Activated CD4-positive, alpha-beta T cell treated with anti-CD3 and anti-CD28 coated beads for 36 hours (primary cell): ENCODE measurements at regions not wholly inside any gene's neighbourhood (a gene's known extent, or its start where the extent isn't known, plus 50 kb on each side); places are given as distances from the start of the nearest gene placed in this dataset.
"Not testable (repeated sequence)": the region's sequence is repeated elsewhere in the genome, so short reads cannot be mapped to it uniquely, and the experiment has no call there.

ENCODE experiments used
- ATAC-seq: fragments of 200-7000 bp; cut with Tn5 transposase; one replicate; pipeline ENCODE4 v1.10.0; 2021; ENCODE audit warnings: mild to moderate bottlenecking, moderate library complexity
- CTCF ChIA-PET: fragments of 350-600 bp; sonication (Branson Sonifier 250); formaldehyde crosslinking; loops from one replicate; lab custom pipeline; 2021; ENCODE audit warnings: antibody characterized with exemption; lab: Charles Lee
- POLR2A ChIA-PET: fragments of 350-600 bp; sonication (Branson Sonifier 250); formaldehyde crosslinking; loops from one replicate; lab custom pipeline; 2021; ENCODE audit warnings: antibody characterized with exemption, inconsistent platforms; lab: Charles Lee
- DNase-seq: peaks from one replicate; pipeline ENCODE4 v3.0.0-alpha.2; 2020
- H3K27ac Mint-ChIP-seq: one replicate; pipeline ENCODE4 v1.8.0; 2021; ENCODE audit warnings: mixed read lengths
- H3K27me3 Mint-ChIP-seq: one replicate; pipeline ENCODE4 v1.8.0; 2021; ENCODE audit warnings: mixed read lengths
- H3K36me3 Mint-ChIP-seq: one replicate; pipeline ENCODE4 v1.8.0; 2021; ENCODE audit warnings: low read depth, mixed read lengths
- H3K4me1 Mint-ChIP-seq: one replicate; pipeline ENCODE4 v1.8.0; 2021; ENCODE audit warnings: mixed read lengths
- H3K4me3 Mint-ChIP-seq: one replicate; pipeline ENCODE4 v1.8.0; 2021; ENCODE audit warnings: mild to moderate bottlenecking, moderate library complexity, mixed read lengths
- H3K9me3 Mint-ChIP-seq: one replicate; pipeline ENCODE4 v1.8.0; 2021; ENCODE audit warnings: low read depth, mixed read lengths
- intact Hi-C, 2 experiments: fragments of 100-400 bp; cut with DNase I in 1 of 2; cut with micrococcal nuclease in 1 of 2; formaldehyde crosslinking; loops; one replicate each; pipeline versions ENCODE4 v1.14.2 to v1.15.1; 2022 to 2024; cut with DNase I, micrococcal nuclease

DNA sequence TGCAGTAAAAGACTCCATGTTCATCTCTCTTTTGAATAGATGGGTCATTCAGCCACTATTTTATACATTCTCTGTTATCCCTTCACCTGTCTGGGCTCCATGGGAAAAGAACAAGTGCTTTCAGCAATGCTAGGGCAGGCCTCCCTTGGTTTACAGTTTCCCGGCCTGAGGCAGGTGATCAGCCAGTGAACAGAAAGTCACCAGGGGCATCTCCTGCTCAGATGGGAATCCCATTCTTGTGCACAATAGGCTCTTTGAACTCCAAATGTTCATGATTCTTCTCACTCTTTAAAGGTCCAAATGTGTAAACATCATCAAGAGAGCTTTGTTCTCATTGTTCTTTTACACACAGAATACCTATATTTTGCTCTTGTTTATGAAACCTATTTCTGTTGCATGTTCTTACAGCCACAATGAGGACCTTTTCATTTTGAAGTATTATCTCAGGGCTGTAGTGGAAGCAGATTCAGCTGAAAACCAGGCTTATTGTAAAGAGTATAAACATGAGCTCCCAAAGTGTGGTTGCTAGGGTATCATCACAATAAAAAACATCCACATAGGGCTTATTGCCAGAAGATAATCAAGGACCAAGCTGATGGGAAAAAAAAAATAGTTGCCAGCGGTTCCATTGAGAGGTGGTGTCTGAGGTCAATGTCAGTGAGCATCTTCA, 267.1 kb upstream of the SGK1 start:
- no peak overlapping the region for H3K27ac Mint-ChIP-seq
- H3K36me3 Mint-ChIP-seq, result no peaks in the 10 kb centered on the region
- peaks cover 3% of the 10 kb centered on the region for H3K9me3 Mint-ChIP-seq
- CTCF ChIA-PET, result interaction anchor here (1.1 to 1.5 kb wide), 2 partner anchors 11 to 89 kb away, joined by 3 to 4 read pairs; no protein-coding TSS in a partner anchor
- no peaks in the 10 kb centered on the region for H3K4me1 Mint-ChIP-seq
- no peaks in the 10 kb centered on the region for H3K27me3 Mint-ChIP-seq
- H3K4me3 Mint-ChIP-seq, result no peak overlapping the region
- DNase-seq (no peak), ATAC-seq (no peak)
- POLR2A ChIA-PET, result no interaction called here
- intact Hi-C loops, result no loop called here

DNA sequence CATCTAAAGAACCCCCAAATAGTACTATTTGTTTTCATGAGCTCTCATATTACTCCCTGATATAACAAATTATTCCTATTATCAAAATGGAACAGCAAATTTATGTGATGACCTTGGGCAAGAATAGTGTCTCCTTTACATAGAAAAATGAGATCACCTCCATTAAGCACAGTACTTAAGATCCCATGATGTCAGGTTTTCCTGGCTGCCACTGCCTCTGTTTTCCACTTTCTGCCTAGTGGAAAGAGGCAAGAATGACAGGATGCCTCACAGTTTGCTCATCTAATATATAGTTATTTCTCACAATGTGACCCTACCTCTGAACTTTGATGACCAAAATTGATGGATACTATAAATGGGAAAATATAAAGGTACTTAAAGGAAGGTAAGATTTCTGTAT, 260.1 kb upstream of the SGK1 start:
- Mint-ChIP-seq H3K36me3 (no peaks in the 10 kb centered on the region), H3K4me1 (no peaks in the 10 kb centered on the region), H3K27me3 (no peaks in the 10 kb centered on the region), H3K27ac (no peak overlapping the region), H3K9me3 (peaks cover 5% of the 10 kb centered on the region), H3K4me3 (no peak overlapping the region)
- CTCF ChIA-PET, result interaction anchor here (0.8 kb wide), 1 partner anchor 205 kb away, joined by 3 read pairs; no protein-coding TSS in a partner anchor
- no peak for DNase-seq
- ATAC-seq, result no peak
- intact Hi-C loops, result no loop called here
- POLR2A ChIA-PET, result no interaction called here

DNA sequence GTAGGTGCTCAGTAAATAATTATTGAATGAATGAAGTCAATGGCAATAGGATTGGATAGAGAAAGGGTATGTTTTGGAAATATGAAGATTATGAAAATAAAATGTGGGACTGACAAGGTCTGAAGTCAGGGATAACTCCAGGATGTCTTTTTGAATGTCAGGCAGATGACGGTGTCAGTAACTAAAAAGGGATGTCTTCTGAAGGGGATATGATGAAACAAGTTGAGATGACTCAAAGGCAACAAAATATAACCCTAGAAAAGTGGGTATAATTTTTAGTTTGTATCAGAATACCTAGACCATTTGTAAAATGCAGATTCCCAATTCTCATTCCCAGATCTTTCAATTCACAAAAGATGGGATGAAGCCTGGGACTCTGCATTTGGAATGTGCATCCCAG, 257.3 kb upstream of the SGK1 start:
- ChIA-PET CTCF (no interaction called here), POLR2A (no interaction called here)
- H3K27me3 Mint-ChIP-seq, result no peaks in the 10 kb centered on the region
- DNase-seq (no peak), ATAC-seq (no peak)
- no peak overlapping the region for H3K4me3 Mint-ChIP-seq
- H3K9me3 Mint-ChIP-seq, result peaks cover 8% of the 10 kb centered on the region
- peaks cover 1% of the 10 kb centered on the region for H3K4me1 Mint-ChIP-seq
- H3K27ac Mint-ChIP-seq, result no peak overlapping the region
- no peaks in the 10 kb centered on the region for H3K36me3 Mint-ChIP-seq
- intact Hi-C loops, result no loop called here

DNA sequence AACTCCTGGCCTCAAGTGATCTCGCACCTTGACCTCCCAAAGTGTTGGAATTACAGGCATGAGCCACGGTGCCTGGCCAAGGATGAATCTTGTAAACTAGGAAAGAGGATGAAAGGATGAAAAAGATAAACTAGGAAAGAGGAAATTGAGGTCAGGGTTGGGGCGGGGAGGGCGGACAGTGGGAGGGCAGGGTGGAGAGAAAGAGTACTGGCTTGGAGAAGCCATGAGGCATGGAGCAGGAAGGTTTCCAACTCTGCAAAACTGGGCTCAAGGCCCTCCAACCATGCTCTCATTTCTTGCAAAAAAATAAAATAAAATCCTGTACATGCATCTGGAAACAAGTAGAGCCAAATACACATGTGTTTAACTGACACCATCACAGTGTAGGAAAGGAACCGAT, 256.6 kb upstream of the SGK1 start:
- no peaks in the 10 kb centered on the region for H3K27me3 Mint-ChIP-seq
- no peak overlapping the region for H3K4me3 Mint-ChIP-seq
- H3K27ac Mint-ChIP-seq, result no peak overlapping the region
- peaks cover 3% of the 10 kb centered on the region for H3K9me3 Mint-ChIP-seq
- POLR2A ChIA-PET, result no interaction called here
- CTCF ChIA-PET, result no interaction called here
- intact Hi-C loops, result no loop called here
- no peak for ATAC-seq
- no peak for DNase-seq
- H3K4me1 Mint-ChIP-seq, result peaks cover 8% of the 10 kb centered on the region
- H3K36me3 Mint-ChIP-seq, result no peaks in the 10 kb centered on the region

DNA sequence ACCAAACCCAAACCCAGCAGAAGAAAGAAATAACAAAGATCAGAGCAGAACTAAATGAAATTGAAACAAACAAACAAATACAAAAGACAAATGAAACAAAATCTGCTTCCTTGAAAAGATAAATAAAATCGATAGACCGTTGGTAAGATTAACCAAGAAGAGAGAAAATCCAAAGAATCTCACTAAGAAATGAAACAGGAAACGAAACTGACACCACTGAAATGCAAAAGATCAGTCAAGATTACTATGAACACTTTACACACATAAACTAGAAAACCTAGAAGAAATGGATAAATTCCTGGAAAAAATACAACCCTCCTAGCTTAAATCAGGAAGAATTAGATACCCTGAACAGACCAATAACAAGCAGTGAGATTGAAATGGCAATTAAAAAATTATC, 252.1 kb upstream of the SGK1 start:
- intact Hi-C loops, POLR2A ChIA-PET, H3K27ac Mint-ChIP-seq: not testable (repeated sequence)

DNA sequence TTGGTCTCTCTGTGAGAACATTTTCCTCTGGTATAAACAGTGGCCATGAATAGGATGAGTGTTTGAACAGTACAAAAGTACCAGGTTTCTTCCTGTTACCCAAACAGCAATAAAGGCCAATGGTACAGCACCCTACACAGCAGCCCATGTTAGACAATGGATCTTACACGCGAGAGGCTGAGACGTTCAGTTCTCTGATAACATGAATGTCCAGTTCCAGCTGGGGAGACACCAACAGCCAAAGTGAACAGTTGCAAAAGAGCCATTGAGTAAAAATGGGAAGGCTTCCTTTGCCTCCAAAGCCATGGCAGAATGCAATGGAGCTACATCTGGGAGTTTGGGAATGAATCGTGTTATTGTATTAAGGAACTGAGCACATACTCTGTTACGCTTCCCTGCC, 246.8 kb upstream of the SGK1 start:
- H3K27me3 Mint-ChIP-seq, result no peaks in the 10 kb centered on the region
- peaks cover 8% of the 10 kb centered on the region for H3K4me1 Mint-ChIP-seq
- CTCF ChIA-PET, result interaction anchor here (0.9 kb wide), 1 partner anchor 408 kb away, joined by 3 read pairs; no protein-coding TSS in a partner anchor
- H3K36me3 Mint-ChIP-seq, result no peaks in the 10 kb centered on the region
- peaks cover 7% of the 10 kb centered on the region for H3K9me3 Mint-ChIP-seq
- H3K27ac Mint-ChIP-seq, result no peak overlapping the region
- POLR2A ChIA-PET, result no interaction called here
- no peak for ATAC-seq
- H3K4me3 Mint-ChIP-seq, result no peak overlapping the region
- DNase-seq, result no peak
- intact Hi-C loops, result no loop called here

More for the DNA sequence above, 252.1 kb upstream of the SGK1 start:
- H3K27me3 Mint-ChIP-seq, CTCF ChIA-PET, DNase-seq, H3K9me3 Mint-ChIP-seq, H3K4me3 Mint-ChIP-seq, H3K36me3 Mint-ChIP-seq, ATAC-seq: not testable (repeated sequence)
- peaks cover 14% of the 10 kb centered on the region for H3K4me1 Mint-ChIP-seq

DNA sequence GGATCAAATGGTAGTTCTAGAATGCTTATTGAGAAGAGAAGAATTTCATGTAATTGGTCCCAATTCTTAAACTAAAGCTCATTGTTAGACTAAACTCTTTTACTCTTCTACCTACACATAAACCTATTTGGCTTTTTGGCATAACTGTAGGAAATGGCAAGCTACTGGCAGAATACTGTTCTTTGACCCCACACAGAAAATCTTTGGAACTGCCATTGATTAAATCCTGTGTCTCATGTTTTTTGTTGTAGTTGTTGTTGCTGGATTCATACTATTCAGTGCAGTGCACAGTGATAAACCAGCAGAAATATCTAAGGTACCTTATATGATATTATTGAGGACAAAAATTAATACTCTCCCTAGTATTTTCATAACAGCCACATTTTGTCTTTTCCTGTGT, 242.1 kb upstream of the SGK1 start:
- Mint-ChIP-seq H3K27me3 (no peaks in the 10 kb centered on the region), H3K27ac (no peak overlapping the region)
- CTCF ChIA-PET, result interaction anchor here (1.0 to 1.3 kb wide), 2 partner anchors 9 to 10 kb away, joined by 4 read pairs; no protein-coding TSS in a partner anchor

DNA sequence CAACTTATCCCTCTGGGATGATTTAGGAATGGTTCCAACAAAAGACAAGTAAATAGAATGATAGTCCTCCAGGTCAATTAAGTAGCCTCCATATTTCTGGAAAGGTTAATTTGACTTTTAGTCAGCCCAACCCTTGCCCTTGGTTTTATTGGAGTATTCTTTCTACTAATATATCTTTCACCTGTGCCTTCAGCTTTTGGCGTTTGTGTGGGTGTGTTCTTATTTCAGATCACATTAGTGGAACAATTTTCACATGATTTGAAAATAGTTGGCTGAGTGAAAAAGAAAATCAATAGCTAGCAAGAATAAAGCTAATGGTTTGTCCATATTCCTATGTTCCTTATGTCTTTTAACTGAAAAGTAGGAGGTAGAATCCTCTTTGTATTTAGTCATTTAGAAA, 239.6 kb upstream of the SGK1 start:
- Mint-ChIP-seq H3K9me3 (peaks cover 1% of the 10 kb centered on the region), H3K27me3 (no peaks in the 10 kb centered on the region), H3K4me1 (no peaks in the 10 kb centered on the region), H3K27ac (no peak overlapping the region), H3K4me3 (no peak overlapping the region), H3K36me3 (no peaks in the 10 kb centered on the region)
- CTCF ChIA-PET, result interaction anchor here (1.0 to 1.7 kb wide), 2 partner anchors 11 to 83 kb away, joined by 4 to 6 read pairs; no protein-coding TSS in a partner anchor
- DNase-seq (no peak), ATAC-seq (no peak)
- POLR2A ChIA-PET, result no interaction called here
- intact Hi-C loops, result no loop called here

More for the DNA sequence above, 242.1 kb upstream of the SGK1 start:
- DNase-seq (no peak), ATAC-seq (no peak)
- intact Hi-C loops, result no loop called here
- H3K4me3 Mint-ChIP-seq, result no peak overlapping the region
- H3K9me3 Mint-ChIP-seq, result peaks cover 1% of the 10 kb centered on the region
- POLR2A ChIA-PET, result no interaction called here
- no peaks in the 10 kb centered on the region for H3K4me1 Mint-ChIP-seq
- no peaks in the 10 kb centered on the region for H3K36me3 Mint-ChIP-seq

DNA sequence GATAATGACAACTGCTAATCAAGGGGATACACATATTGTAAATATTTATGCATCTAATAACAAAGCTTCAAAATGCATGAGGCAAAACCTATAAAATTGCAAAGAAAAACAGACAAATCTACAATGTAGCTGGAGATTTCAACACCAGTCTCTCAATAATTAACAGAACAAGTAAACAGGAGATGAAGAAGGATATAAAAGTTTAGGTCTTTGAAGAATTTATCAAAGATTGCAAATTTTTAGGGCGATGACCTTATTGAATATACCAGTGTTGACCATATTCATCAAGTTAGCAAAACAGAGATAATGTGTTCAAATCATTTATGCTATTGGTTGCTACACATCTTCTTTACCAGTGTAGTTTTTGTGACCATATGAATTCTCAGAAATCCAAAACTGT, 237.8 kb upstream of the SGK1 start:
- no peaks in the 10 kb centered on the region for H3K4me1 Mint-ChIP-seq
- ChIA-PET POLR2A (no interaction called here), CTCF (no interaction called here)
- H3K27me3 Mint-ChIP-seq, result no peaks in the 10 kb centered on the region
- ATAC-seq, result no peak
- no peak for DNase-seq
- no peak overlapping the region for H3K4me3 Mint-ChIP-seq
- H3K27ac Mint-ChIP-seq, result no peak overlapping the region
- peaks cover 1% of the 10 kb centered on the region for H3K9me3 Mint-ChIP-seq
- H3K36me3 Mint-ChIP-seq, result no peaks in the 10 kb centered on the region
- intact Hi-C loops, result no loop called here

DNA sequence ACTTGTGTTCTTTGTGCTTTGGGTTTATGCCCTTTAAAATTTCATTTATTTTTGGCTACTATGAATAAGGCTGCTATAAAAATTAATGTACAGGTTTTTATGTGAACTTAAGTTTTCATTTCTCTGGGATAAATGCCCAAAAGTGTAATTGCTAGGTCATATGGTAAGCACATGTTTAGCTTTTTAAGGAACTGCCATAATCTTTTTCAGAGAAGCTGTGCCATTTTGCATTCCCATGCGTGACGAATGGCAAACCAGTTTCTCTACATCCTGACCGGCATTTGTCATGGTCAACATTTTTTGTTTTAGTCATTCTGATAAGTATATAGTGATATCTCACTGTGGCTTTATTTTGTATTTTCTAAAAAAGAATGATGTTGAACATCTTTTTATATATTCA, 236.0 kb upstream of the SGK1 start:
- CTCF ChIA-PET, result interaction anchor here (0.5 kb wide), 1 partner anchor 874 kb away, joined by 3 read pairs; no protein-coding TSS in a partner anchor

DNA sequence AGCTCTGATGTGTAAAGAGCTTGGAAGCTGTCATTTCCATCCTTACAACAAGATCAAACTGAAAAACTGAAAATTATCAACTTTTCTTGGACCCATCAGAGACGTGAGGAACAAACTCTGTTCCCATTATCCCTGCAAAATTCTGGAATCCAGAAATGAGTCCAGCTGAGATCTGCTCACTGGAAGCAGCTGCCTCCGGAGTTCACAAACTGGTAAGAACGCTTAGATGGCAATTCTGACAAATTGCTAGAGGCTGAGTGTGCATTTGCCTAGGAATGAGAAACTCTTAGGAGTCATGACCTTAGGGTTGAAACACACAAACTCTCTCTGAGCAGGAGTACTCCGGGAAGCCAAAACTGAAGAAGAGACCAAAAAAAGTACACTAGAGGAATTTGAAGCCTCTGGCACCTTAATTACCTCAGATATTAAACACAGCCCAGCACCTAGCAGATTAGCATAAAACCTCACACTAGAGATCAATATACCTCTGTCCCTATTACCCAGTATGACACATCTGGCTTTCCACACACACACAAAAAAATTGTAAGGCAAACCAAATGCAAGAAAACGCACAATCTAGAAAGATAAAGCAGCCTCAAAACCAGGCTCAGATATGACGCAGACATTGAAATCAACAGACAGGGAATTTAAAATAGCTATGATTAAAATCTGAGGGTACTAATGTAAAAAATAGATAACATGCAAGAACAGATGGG, 233.5 kb upstream of the SGK1 start:
- POLR2A ChIA-PET, result no interaction called here
- Mint-ChIP-seq H3K27me3 (no peaks in the 10 kb centered on the region), H3K36me3 (no peaks in the 10 kb centered on the region), H3K4me1 (no peaks in the 10 kb centered on the region), H3K27ac (no peak overlapping the region), H3K4me3 (no peak overlapping the region), H3K9me3 (peaks cover 1% of the 10 kb centered on the region)
- DNase-seq (no peak), ATAC-seq (no peak)
- intact Hi-C loops, result no loop called here
- CTCF ChIA-PET, result interaction anchor here (0.8 kb wide), 1 partner anchor 9 kb away, joined by 4 read pairs; no protein-coding TSS in a partner anchor

More for the DNA sequence above, 236.0 kb upstream of the SGK1 start:
- ATAC-seq (no peak), DNase-seq (no peak)
- Mint-ChIP-seq H3K4me3 (no peak overlapping the region), H3K27me3 (no peaks in the 10 kb centered on the region), H3K4me1 (no peaks in the 10 kb centered on the region), H3K27ac (no peak overlapping the region), H3K36me3 (no peaks in the 10 kb centered on the region), H3K9me3 (peaks cover 1% of the 10 kb centered on the region)
- intact Hi-C loops, result no loop called here
- POLR2A ChIA-PET, result interaction anchor here (0.6 kb wide), 1 partner anchor 15 kb away, joined by 6 read pairs; no protein-coding TSS in a partner anchor

DNA sequence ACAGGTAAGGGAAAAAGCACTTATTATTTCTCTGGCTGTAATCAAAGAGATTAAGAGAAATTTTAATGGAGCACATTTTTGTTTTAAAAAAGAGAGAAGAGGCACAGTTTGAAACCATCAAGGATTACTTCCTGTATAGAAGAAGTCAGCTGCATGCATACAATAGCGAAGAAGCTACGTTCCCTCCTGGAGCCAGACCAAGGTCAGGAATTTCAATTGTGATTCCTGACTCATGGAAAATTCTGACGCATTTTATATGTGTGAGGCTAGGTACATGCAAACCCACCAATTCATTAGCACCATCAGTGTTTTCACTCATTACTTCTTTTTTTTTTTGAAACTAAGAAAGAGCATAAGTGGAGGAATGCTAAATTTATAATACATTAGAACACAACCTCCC, 232.7 kb upstream of the SGK1 start:
- CTCF ChIA-PET, result interaction anchor here (0.8 kb wide), 1 partner anchor 10 kb away, joined by 4 read pairs; no protein-coding TSS in a partner anchor
- intact Hi-C loops, result no loop called here
- H3K27me3 Mint-ChIP-seq, result no peaks in the 10 kb centered on the region
- no peaks in the 10 kb centered on the region for H3K36me3 Mint-ChIP-seq
- ATAC-seq (no peak), DNase-seq (no peak)
- no peak overlapping the region for H3K4me3 Mint-ChIP-seq
- H3K9me3 Mint-ChIP-seq, result peaks cover under 1% of the 10 kb centered on the region
- no peak overlapping the region for H3K27ac Mint-ChIP-seq
- POLR2A ChIA-PET, result no interaction called here
- H3K4me1 Mint-ChIP-seq, result no peaks in the 10 kb centered on the region
